DMS114 treated with DMSO at 0.1 percent for 48 hours (cell line): ENCODE measurements at regions not wholly inside any gene's neighbourhood (a gene's known extent, or its start where the extent isn't known, plus 50 kb on each side); places are given as distances from the start of the nearest gene placed in this dataset.
"Not testable (repeated sequence)": the region's sequence is repeated elsewhere in the genome, so short reads cannot be mapped to it uniquely, and the experiment has no call there.

Experiments used
- DNase-seq: peaks from one replicate; lab custom pipeline; 2025; ENCODE audit not compliant: unreplicated experiment; lab: John Stamatoyannopoulos, UW

DNA sequence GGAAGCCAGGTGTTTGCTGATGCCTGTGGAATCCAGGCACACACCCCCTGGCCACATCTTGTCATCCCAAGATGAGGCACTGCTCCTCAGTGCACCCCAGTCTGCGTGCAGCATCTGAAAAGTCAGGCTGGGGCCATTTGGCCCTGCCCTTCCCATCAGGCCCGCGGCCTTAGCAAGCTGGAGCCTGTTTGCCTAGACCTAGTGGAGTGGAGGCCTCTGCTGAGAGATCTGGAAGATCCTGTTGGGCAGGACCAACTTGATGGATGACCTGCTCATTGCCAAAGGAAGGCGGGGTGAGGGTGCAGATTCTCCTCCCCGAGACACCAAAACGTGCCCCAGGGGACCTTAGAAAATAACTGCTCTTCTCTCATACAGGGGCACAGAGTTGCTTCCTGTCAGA is 220.2 kb downstream of the SHQ1 start:
- DNase-seq: no peak

GRCh38 chr3:72627271-72627670 is 221.0 kb downstream of the SHQ1 start:
- DNase-seq: no peak

DNA sequence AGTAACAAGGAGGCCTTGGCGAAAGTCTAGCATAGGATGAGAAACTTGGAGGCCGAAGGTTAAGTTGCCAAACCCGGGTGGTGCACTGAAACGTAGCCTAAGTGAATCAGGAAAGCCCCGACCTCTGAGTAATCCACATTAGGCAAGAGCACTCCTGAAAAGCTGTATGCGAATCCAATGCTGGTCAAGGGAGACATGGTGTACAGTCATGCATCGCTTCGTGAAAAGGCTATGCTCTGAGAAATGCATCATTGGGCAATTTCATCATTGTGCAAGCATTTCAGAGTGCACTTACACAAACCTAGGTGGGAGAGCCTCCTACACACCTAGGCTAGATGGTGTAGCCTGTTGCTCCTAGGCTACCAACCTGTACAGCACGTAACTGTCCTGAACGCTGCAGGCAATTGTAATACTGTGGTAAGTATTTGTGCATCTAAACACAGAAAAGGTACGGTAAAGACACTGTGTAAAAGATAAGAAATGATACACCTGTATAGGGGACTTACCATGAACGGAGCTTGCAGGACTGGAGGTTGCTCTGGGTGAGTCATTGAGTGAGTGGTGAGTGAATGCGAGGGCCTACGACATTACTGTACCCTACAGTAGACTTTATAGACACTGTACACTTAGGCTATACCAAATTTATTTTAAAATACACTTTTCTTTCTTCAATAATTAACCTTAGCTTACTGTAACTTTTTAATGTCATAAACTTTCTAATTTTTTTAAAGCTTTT is 222.5 kb downstream of the SHQ1 start:
- DNase-seq: no peak

DNA sequence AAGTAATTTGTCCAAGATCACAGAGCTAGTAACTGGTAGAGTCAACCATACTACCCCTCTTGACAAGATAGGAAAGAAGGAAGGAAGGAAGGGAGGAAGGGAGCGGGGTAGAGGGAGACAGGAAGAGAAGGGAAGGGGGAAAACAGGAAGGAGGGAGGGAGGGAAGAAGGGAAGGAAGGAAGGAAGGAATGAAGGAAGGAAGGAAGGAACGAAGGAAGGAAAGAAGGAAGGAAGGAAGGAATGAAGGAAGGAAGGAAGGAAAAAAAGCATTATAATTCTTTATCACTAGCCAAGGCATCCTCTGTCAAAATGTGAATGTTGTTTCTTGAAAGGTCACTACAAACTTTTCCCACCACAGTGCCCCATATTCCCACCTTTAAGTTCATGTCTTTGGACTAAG is 223.6 kb downstream of the SHQ1 start:
- DNase-seq: no peak

DNA sequence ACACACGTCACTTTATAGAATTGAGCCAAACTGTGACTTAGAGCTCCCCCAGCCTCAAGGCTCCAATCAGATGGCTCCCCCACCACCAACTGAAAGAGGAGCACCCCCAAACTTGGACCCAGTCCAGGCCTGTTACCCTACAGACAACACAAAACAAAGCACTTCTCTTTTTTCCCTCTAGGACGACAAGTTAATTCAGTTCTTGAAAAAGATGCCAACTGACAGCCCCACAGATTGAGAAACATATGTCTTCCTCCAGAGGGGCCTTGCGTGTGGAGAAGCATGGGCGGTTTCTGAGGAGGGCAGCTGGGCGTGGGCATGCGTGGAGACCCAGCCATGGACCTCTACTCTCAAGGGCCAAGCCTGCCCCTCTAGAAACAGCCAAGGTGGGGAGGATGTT is 229.5 kb downstream of the SHQ1 start:
- DNase-seq: no peak

- no peak for DNase-seq
Observed at GRCh38 chr3:72617424-72618024, 230.7 kb downstream of the SHQ1 start.

- no peak for DNase-seq
Observed at GRCh38 chr3:72615776-72616175, 232.5 kb downstream of the SHQ1 start.

- DNase-seq: no peak
Observed at GRCh38 chr3:72615182-72615581, 233.1 kb downstream of the SHQ1 start.

GRCh38 chr3:72614394-72615074 is 233.7 kb downstream of the SHQ1 start:
- DNase-seq: no peak

GRCh38 chr3:72613871-72614270 is 234.4 kb downstream of the SHQ1 start:
- DNase-seq: no peak

DNA sequence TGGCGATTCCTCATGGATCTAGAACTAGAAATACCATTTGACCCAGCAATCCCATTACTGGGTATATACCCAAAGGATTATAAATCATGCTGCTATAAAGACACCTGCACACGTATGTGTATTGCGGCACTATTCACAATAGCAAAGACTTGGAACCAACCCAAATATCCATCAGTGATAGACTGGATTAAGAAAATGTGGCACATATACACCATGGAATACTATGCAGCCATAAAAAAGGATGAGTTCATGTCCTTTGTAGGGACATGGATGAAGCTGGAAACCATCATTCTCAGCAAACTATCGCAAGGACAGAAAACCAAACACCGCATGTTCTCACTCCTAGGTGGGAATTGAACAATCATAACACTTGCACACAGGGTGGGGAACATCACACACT is 239.1 kb downstream of the SHQ1 start:
- DNase-seq: not testable (repeated sequence)

- no peak for DNase-seq
Observed at GRCh38 chr3:72606005-72606800, 242.0 kb downstream of the SHQ1 start.

GRCh38 chr3:72604328-72604727 is 243.9 kb downstream of the SHQ1 start:
- no peak for DNase-seq

DNA sequence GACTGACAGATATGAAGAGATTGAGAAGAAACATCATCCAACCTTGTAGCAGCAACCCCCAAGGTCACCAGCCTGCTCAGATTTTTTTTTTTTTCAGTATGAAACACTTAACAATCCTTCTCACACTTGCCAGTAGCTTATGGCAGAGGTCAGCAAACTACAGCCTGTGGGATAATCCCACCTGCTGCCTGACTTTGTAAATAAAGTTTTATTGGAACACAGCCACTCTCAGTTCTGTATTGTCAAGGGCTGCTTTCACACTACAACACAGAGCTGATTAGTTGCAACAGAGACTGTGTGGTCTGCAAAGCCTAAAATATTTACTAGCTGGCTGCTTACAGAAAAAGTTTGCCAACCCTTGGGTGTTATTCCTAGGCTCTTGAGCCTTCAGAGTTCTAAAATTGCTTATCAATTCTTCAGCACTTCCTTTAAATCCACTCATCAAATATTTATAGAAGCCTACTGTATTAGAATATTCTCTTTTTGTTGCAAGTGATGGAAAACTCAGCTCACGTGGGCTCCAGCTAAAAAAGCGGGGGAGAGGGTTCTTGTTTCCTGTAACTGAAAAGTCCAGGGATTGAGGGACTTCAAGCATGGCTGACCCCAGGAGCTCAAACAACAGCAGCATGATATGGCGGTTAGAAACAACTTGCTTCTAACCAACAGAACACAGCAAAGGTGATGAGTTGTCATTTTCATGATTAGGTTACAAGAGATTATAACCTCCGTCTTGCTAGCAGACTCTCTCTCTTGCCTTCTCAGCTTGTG is 246.1 kb downstream of the SHQ1 start:
- DNase-seq: no peak

GRCh38 chr3:72601060-72601459 is 247.2 kb downstream of the SHQ1 start:
- no peak for DNase-seq

- no peak for DNase-seq
Observed at GRCh38 chr3:72597756-72598195, 250.5 kb downstream of the SHQ1 start.

- DNase-seq: no peak
Observed at GRCh38 chr3:72597043-72597442, 251.2 kb downstream of the SHQ1 start.

DNA sequence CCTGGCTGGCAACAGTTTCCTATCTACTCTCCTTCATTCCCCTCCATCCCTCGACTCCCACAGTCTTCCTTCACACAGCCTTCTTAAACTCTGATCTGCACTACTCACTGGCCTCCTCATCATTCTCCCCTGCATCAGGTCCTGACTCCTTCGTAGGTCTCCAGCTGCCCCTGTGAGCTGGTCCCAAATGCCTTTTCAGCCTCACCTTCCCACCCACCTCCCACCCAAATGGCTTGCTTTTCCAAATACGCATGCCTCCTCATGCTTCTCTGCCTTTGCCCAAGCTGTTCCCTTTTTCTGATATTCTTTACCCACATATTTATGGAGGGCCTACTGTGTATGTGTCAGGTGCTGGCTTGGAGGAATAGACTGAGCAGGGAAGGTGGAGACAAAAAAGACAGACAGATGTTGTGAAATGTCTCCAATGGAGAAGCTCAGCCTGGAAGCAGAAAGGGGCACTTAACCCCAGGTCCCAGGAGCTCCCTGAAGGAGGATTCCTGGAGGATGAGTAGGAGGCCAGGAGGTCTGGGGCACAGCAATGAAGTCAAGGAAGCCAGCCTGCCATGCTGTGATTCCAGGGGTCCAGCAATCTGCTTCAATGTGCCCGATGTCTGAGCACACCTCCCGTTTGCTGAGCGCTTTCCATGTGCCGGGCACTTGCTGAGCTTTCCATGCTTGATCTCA is 252.2 kb downstream of the SHQ1 start:
- no peak for DNase-seq

DNA sequence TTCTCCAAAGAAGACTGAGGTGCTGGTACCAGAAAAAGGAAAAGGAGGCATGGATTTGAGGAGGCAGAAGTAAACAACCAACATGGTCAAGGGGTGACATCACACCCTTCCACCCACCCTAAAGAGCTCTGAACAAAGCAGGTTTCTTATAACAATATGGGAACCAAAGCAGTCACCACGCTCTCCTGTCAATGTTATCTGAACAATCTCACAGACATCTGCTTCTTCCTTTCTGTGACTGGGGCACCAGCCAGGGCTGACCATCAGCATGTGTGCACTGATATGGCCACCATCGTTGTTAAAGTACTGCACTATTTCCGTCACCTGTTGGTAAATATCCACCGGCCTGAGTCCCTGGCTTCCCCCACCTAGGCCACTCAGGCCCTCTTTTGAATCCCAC is 252.9 kb downstream of the SHQ1 start:
- no peak for DNase-seq

DNA sequence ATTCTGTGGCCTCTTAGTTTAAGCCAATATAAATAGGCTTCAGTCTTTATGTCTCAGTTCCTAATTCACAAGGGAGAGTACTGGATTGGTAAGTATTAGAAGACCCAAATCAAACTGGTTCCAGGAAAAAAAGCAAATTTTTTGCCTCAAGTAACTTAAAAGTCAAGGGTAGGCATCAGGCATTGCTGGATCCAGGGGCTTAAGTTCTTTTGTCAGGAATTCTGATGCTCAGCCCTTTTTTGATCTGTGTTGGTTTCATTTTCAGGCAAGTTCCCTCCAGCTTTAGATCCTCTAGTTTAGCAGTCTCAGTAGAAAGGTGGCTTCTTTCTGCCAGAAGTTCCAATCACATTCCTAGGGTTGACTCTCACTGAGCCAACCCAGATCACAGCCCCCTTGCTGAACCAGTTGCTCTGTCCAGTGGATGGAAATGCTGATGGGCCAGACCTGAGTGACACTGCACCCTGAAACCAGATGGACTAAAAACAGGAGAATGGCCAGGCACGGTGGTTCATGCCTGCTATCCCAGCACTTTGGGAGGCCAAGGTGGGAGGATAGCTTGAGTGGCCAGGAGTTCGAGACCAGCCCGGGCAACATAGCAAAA is 253.5 kb downstream of the SHQ1 start:
- DNase-seq: no peak
